ENCODE measurements at regions not wholly inside any gene's neighbourhood (a gene's known extent, or its start where the extent isn't known, plus 50 kb on each side); places are given as distances from the start of the nearest gene placed in this dataset.

DNA sequence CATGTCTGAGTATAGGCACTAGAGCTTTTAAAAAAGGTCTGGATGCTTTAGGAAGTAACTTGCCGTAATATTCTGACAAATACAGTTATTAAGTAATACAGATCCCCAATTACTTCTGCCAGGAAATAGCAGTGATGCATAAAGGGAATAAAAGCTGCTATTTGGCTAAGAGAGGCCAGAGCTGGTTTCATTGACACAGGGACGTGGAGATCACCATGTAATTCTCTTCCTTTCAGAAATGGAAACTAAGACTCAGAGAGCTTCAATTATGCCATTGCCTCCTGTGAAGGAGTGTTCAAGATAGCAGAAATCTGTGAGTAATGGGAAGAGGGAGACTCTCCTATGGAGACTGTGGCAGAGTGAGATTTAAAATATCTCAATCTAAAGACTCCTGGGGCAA is 238.1 kb downstream of the SLITRK2 start:
- TF ChIP-seq EZH2 (IDR thresholded peaks at IDR 0.05; ENCODE audit: borderline replicate concordance, low read depth, low read length, severe bottlenecking) (no peak), CTCF (IDR thresholded peaks at IDR 0.05; ENCODE audit: borderline replicate concordance, extremely low read depth, low read length, poor library complexity, severe bottlenecking) (no peak)
- Histone ChIP-seq H3K9ac (ENCODE audit: low read depth, low read length) (no peak overlapping the region), H3K4me3 (ENCODE audit: low read depth in 1 of 2, low read length in 2 of 2) (no peak overlapping the region), H3K27ac (ENCODE audit: low read length) (no peak overlapping the region), H3K9me3 (ENCODE audit: insufficient read depth, low read length, severe bottlenecking) (no peaks in the 10 kb centered on the region), H2AFZ (ENCODE audit: low read depth, low read length) (no peak overlapping the region; the same call in 1 of the 2 replicates), H3K36me3 (ENCODE audit: insufficient read depth, low read length) (no peaks in the 10 kb centered on the region), H3K79me2 (ENCODE audit: insufficient read depth, low read length) (no peaks in the 10 kb centered on the region), H3K4me2 (ENCODE audit: insufficient read depth, low read length) (no peak overlapping the region), H3K27me3 (ENCODE audit: insufficient read depth, low read length, poor library complexity) (no peaks in the 10 kb centered on the region), H4K20me1 (ENCODE audit: insufficient read depth, low read length) (no peaks in the 10 kb centered on the region), H3K4me1 (ENCODE audit: insufficient read depth, low read length) (no peaks in the 10 kb centered on the region)
- ATAC-seq (ENCODE audit: insufficient read depth, low read depth): no peak
- no peak for DNase-seq

- no peaks in the 10 kb centered on the region for H3K36me3 ChIP-seq (ENCODE audit: insufficient read depth, low read length)
- ATAC-seq (ENCODE audit: insufficient read depth, low read depth) (peak; percentile 55; the same call in 2 of the 3 replicates), DNase-seq (peak; percentile 10)
- H4K20me1 ChIP-seq (ENCODE audit: insufficient read depth, low read length): no peaks in the 10 kb centered on the region
- H3K4me3 ChIP-seq (ENCODE audit: low read depth in 1 of 2, low read length in 2 of 2): no peak overlapping the region
- H3K79me2 ChIP-seq (ENCODE audit: insufficient read depth, low read length): no peaks in the 10 kb centered on the region
- no peak overlapping the region for H3K27ac ChIP-seq (ENCODE audit: low read length)
- no peak overlapping the region for H3K4me2 ChIP-seq (ENCODE audit: insufficient read depth, low read length)
- H3K9me3 ChIP-seq (ENCODE audit: insufficient read depth, low read length, severe bottlenecking): no peaks in the 10 kb centered on the region
- H3K9ac ChIP-seq (ENCODE audit: low read depth, low read length): no peak overlapping the region
- no peaks in the 10 kb centered on the region for H3K27me3 ChIP-seq (ENCODE audit: insufficient read depth, low read length, poor library complexity)
- TF ChIP-seq CTCF (IDR thresholded peaks at IDR 0.05; ENCODE audit: borderline replicate concordance, extremely low read depth, low read length, poor library complexity, severe bottlenecking) (no peak), EZH2 (IDR thresholded peaks at IDR 0.05; ENCODE audit: borderline replicate concordance, low read depth, low read length, severe bottlenecking) (no peak)
- H3K4me1 ChIP-seq (ENCODE audit: insufficient read depth, low read length): no peaks in the 10 kb centered on the region
- H2AFZ ChIP-seq (ENCODE audit: low read depth, low read length): no peak overlapping the region
These were observed 239.0 kb downstream of the SLITRK2 start for GRCh38 chrX:146056511-146057081.

GRCh38 chrX:146064156-146064555 is 246.5 kb downstream of the SLITRK2 start:
- Histone ChIP-seq H3K79me2 (ENCODE audit: insufficient read depth, low read length) (no peaks in the 10 kb centered on the region), H3K9me3 (ENCODE audit: insufficient read depth, low read length, severe bottlenecking) (no peaks in the 10 kb centered on the region), H3K4me2 (ENCODE audit: insufficient read depth, low read length) (no peak overlapping the region), H3K27ac (ENCODE audit: low read length) (no peak overlapping the region), H3K9ac (ENCODE audit: low read depth, low read length) (no peak overlapping the region), H4K20me1 (ENCODE audit: insufficient read depth, low read length) (no peaks in the 10 kb centered on the region), H3K4me1 (ENCODE audit: insufficient read depth, low read length) (no peaks in the 10 kb centered on the region), H3K4me3 (ENCODE audit: low read depth in 1 of 2, low read length in 2 of 2) (no peak overlapping the region), H3K27me3 (ENCODE audit: insufficient read depth, low read length, poor library complexity) (no peaks in the 10 kb centered on the region), H3K36me3 (ENCODE audit: insufficient read depth, low read length) (no peaks in the 10 kb centered on the region), H2AFZ (ENCODE audit: low read depth, low read length) (no peak overlapping the region)
- no peak for DNase-seq
- no peak for ATAC-seq (ENCODE audit: insufficient read depth, low read depth)
- TF ChIP-seq EZH2 (IDR thresholded peaks at IDR 0.05; ENCODE audit: borderline replicate concordance, low read depth, low read length, severe bottlenecking) (no peak), CTCF (IDR thresholded peaks at IDR 0.05; ENCODE audit: borderline replicate concordance, extremely low read depth, low read length, poor library complexity, severe bottlenecking) (no peak)

All from DND-41 (cell line).